Cardiac muscle cell (in vitro differentiated cells and primary cell): ENCODE measurements at regions not wholly inside any gene's neighbourhood (a gene's known extent, or its start where the extent isn't known, plus 50 kb on each side); places are given as distances from the start of the nearest gene placed in this dataset.

ENCODE experiments used
- DNase-seq, 2 donors: peaks; one replicate each; pipeline versions ENCODE4 v3.0.0 to v3.0.0-alpha.2; 2010 to 2017; ENCODE audit warnings: low read depth in 1 of 2, low spot score in 1 of 2
- H3K27ac ChIP-seq: fragments of 200-600 bp; sonication (generic); 2 replicates; pipeline ENCODE4 v1.5.1; 2016
- H3K27me3 ChIP-seq: fragments of 200-600 bp; sonication (generic); 2 replicates; pipeline ENCODE4 v1.6.0; 2016; ENCODE audit warnings: control low read depth
- H3K36me3 ChIP-seq: fragments of 200-600 bp; sonication (generic); 2 replicates; pipeline ENCODE4 v1.5.1; 2016; ENCODE audit warnings: control low read depth
- H3K4me1 ChIP-seq: fragments of 200-600 bp; sonication (generic); 2 replicates; pipeline ENCODE4 v1.8.1; 2017; ENCODE audit warnings: low read depth, mild to moderate bottlenecking, mixed run types
- H3K4me3 ChIP-seq: fragments of 200-600 bp; sonication (generic); 2 replicates; pipeline ENCODE4 v1.5.1; 2016; ENCODE audit warnings: mild to moderate bottlenecking
- H3K9me3 ChIP-seq: fragments of 200-600 bp; sonication (generic); 2 replicates; pipeline ENCODE4 v1.5.1; 2017; ENCODE audit warnings: low read depth, mild to moderate bottlenecking, control low read depth
- TF ChIP-seq, protein P1 (sequence below): IDR thresholded peaks from 2 replicates; pipeline ENCODE4 v1.5.1; 2012; ENCODE audit warnings: low read depth, mild to moderate bottlenecking, low read length

DNA sequence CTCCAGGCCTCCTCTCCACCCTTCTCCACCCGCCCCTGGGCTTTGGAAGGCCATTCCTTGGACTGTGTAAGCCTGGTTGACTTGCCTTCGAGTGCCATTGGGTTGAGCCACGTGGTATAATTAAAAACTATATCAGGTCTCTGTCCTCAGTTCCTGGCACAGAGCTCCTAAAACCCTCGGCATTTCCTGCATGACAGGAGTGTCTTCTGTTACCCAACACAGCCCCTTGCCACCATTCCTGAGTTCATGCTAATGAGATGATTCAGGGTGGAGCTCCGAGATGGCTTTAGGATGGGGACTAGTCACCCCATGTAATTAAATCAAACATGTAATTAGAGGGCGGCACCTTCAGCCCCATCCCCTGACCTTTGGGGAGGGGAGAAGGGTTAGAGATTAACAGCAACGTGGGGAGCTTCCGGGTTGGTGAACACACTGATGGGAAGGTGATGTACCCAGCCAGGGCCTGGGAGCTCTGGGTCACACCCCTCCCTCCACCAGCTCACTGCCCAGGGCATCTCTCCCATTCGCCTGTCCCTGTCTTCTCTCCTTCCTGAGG, 256.4 kb downstream of the FAM43A start:
- H3K9me3 ChIP-seq = no peaks in the 10 kb centered on the region
- H3K4me3 ChIP-seq = no peak overlapping the region
- DNase-seq = no peak
- H3K36me3 ChIP-seq = no peaks in the 10 kb centered on the region
- TF ChIP-seq, protein P1, sequence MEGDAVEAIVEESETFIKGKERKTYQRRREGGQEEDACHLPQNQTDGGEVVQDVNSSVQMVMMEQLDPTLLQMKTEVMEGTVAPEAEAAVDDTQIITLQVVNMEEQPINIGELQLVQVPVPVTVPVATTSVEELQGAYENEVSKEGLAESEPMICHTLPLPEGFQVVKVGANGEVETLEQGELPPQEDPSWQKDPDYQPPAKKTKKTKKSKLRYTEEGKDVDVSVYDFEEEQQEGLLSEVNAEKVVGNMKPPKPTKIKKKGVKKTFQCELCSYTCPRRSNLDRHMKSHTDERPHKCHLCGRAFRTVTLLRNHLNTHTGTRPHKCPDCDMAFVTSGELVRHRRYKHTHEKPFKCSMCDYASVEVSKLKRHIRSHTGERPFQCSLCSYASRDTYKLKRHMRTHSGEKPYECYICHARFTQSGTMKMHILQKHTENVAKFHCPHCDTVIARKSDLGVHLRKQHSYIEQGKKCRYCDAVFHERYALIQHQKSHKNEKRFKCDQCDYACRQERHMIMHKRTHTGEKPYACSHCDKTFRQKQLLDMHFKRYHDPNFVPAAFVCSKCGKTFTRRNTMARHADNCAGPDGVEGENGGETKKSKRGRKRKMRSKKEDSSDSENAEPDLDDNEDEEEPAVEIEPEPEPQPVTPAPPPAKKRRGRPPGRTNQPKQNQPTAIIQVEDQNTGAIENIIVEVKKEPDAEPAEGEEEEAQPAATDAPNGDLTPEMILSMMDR = no peak
- H3K27me3 ChIP-seq = no peaks in the 10 kb centered on the region
- no peaks in the 10 kb centered on the region for H3K4me1 ChIP-seq
- H3K27ac ChIP-seq = no peak overlapping the region

DNA sequence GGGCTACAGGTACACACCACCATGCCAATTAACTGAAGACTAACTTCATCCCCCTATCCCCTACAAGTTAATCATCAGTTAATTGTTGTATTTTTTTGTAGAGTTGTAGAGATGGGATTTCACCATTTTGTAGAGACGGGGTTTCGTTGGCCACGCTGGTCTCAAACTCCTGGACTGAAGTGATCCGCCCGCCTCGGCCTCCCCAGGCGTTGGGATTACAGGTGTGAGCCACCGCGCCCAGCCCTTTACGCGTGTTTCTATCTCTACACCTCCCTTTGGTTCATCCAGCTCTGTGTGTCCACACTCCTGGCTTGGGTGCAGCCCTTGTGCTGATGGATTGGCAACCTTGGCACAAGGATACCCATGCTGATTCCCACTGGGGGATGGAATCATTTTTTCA, 258.8 kb downstream of the FAM43A start:
- Histone ChIP-seq H3K9me3 (no peaks in the 10 kb centered on the region), H3K4me1 (no peaks in the 10 kb centered on the region), H3K27ac (no peak overlapping the region), H3K4me3 (no peak overlapping the region), H3K27me3 (no peaks in the 10 kb centered on the region), H3K36me3 (no peaks in the 10 kb centered on the region)
- TF ChIP-seq, protein P1 = no peak
- DNase-seq = no peak

DNA sequence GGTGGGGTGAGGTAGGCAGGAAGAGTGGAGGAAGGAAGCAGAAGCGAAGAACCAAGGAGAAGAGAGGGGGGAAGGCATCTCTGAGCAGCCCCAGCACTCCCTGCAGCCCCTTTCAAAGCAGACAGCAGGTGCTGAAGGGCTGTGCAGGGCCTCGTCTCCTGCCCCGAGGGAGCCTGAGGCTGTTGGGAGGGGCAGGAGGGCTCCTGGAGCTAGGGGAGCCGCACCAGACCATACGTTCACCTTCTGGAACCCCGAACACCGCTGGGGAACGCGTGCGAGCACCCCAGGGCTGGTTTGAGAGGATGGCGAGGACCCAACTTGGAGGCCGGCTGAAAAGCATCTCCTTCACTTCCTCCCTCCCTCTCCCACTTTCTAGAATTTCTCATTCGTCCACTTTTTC, 259.8 kb downstream of the FAM43A start:
- no peaks in the 10 kb centered on the region for H3K4me1 ChIP-seq
- no peaks in the 10 kb centered on the region for H3K27me3 ChIP-seq
- no peak overlapping the region for H3K27ac ChIP-seq
- DNase-seq = no peak
- H3K9me3 ChIP-seq = no peaks in the 10 kb centered on the region
- H3K4me3 ChIP-seq = no peak overlapping the region
- no peaks in the 10 kb centered on the region for H3K36me3 ChIP-seq
- TF ChIP-seq, protein P1 = no peak

DNA sequence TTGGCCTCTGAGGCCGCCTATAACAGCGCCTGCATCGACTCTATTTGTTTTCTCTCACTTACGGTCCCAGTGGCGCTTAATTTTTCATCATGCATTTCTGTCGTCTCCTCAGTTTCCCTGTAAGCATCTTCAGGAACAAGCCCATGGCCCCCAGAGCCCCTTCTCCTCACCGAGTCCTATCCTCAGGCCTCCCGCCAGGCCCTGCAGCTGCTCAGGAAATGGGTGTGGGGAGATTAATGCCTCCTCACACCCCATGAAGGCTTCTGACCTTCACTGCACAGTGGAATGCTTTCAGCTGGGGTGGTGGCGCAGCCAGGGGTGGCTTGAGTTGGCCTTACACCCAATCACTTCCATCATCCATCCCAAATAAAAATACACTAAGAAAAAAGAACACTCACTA, 260.4 kb downstream of the FAM43A start:
- Histone ChIP-seq H3K27me3 (no peaks in the 10 kb centered on the region), H3K4me3 (no peak overlapping the region), H3K36me3 (no peaks in the 10 kb centered on the region), H3K9me3 (no peaks in the 10 kb centered on the region), H3K27ac (no peak overlapping the region), H3K4me1 (no peaks in the 10 kb centered on the region)
- DNase-seq = no peak
- TF ChIP-seq, protein P1 = no peak

DNA sequence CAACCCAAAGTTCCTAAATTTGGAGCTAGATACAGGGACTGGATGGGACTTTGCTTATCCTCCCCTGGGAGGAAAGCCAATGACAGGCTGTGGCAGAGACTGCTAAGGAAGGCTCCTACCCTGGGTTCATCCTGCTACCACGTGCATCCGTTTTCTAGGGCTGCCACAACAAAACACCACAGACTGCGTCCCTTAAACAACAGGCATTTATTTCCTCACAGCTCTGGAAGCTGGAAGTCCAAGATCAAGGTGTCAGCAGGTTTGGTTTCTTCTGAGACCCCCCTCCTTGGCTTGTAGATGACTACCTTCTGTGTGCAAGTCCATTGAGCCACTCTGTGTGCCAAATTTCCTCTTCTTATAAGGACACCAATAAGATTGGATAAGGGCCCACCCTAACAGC, 263.9 kb downstream of the FAM43A start:
- Histone ChIP-seq H3K36me3 (no peaks in the 10 kb centered on the region), H3K9me3 (no peaks in the 10 kb centered on the region), H3K27me3 (no peaks in the 10 kb centered on the region), H3K4me1 (peaks cover 16% of the 10 kb centered on the region), H3K27ac (no peak overlapping the region), H3K4me3 (no peak overlapping the region)
- DNase-seq = no peak
- TF ChIP-seq, protein P1 = no peak
